OCI-LY1 (cell line): ENCODE measurements at regions not wholly inside any gene's neighbourhood (a gene's known extent, or its start where the extent isn't known, plus 50 kb on each side); places are given as distances from the start of the nearest gene placed in this dataset.

Experiments used
- CTCF ChIP-seq: fragments of 200-600 bp; sonication (generic), shearing (Covaris generic); IDR thresholded peaks from 2 replicates; pipeline ENCODE4 v1.5.1; 2017; ENCODE audit warnings: mild to moderate bottlenecking, antibody characterized with exemption, low read length, moderate library complexity, mixed read lengths
- EZH2 ChIP-seq: fragments of 200-600 bp; sonication (generic), shearing (Covaris generic); IDR thresholded peaks from 2 replicates; pipeline ENCODE4 v1.8.0; 2017; ENCODE audit warnings: borderline replicate concordance, mixed run types, mild to moderate bottlenecking, antibody characterized with exemption, low read length, moderate library complexity, mixed read lengths

DNA sequence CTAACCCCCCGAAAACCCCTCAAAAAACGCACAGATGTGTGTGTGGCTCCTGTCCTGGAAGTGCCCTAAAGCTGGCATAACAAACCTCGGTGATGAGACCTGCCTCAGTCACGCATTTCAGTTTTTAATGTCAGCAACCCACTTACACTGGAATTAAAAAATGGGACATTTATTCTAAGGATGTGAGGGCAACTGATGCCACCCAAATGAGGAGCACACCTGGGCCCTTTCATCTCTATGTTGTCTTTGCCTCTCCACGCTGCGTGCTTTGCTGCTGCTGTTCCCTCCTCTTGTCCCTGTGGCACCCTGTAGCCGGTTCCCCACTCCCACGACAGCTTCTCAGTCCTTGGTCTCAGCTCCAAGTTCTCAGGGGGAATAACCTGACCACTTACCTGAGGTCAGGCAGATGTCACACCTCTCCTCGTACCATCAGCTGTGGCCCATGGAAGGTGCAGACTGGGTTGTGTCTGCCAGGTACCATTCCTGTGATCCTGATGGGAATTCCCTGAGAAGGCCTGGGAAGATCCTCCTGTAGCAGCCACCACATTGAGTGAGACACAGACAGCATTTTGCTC, 134.2 kb upstream of the THBS2 start:
- TF ChIP-seq CTCF (no peak), EZH2 (no peak)
